ENCODE measurements at regions not wholly inside any gene's neighbourhood (a gene's known extent, or its start where the extent isn't known, plus 50 kb on each side); places are given as distances from the start of the nearest gene placed in this dataset.

DNA sequence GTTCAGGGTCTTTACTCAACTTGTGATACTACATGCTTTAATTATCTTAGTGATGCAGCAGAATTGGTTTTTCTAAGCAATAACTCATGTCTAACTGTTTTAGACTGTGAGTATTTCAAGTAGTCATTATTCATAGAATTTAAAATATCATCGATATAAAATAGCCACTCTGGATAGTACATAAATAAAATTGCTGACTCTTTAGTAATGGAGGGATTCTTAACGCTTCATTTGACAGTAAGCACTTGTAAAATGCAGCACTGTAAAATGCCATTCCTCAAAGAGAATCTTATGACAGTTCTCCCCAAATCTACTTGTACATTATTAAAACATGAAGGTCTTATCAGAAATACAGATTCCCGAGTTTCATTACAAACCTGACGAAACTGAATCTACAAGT is 262.8 kb upstream of the LRFN5 start:
- TF ChIP-seq JUNB (IDR thresholded peaks at IDR 0.05; ENCODE audit: unreplicated experiment) (no peak), EZH2 (IDR thresholded peaks at IDR 0.05; ENCODE audit: low read depth, unreplicated experiment) (no peak), EZH2phosphoT487 (IDR thresholded peaks at IDR 0.05; ENCODE audit: unreplicated experiment) (no peak), POLR2AphosphoS5 (IDR thresholded peaks at IDR 0.05; ENCODE audit: low read depth) (no peak), CREB1 (CRISPR knock-in tag; IDR thresholded peaks at IDR 0.05; ENCODE audit: low read depth) (no peak), ZNF331 (CRISPR knock-in tag; IDR thresholded peaks at IDR 0.05; ENCODE audit: low read depth) (no peak)
- TF ChIP-seq, protein P1, sequence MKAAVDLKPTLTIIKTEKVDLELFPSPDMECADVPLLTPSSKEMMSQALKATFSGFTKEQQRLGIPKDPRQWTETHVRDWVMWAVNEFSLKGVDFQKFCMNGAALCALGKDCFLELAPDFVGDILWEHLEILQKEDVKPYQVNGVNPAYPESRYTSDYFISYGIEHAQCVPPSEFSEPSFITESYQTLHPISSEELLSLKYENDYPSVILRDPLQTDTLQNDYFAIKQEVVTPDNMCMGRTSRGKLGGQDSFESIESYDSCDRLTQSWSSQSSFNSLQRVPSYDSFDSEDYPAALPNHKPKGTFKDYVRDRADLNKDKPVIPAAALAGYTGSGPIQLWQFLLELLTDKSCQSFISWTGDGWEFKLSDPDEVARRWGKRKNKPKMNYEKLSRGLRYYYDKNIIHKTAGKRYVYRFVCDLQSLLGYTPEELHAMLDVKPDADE (IDR thresholded peaks at IDR 0.05) = no peak
- TF ChIP-seq, protein P2, sequence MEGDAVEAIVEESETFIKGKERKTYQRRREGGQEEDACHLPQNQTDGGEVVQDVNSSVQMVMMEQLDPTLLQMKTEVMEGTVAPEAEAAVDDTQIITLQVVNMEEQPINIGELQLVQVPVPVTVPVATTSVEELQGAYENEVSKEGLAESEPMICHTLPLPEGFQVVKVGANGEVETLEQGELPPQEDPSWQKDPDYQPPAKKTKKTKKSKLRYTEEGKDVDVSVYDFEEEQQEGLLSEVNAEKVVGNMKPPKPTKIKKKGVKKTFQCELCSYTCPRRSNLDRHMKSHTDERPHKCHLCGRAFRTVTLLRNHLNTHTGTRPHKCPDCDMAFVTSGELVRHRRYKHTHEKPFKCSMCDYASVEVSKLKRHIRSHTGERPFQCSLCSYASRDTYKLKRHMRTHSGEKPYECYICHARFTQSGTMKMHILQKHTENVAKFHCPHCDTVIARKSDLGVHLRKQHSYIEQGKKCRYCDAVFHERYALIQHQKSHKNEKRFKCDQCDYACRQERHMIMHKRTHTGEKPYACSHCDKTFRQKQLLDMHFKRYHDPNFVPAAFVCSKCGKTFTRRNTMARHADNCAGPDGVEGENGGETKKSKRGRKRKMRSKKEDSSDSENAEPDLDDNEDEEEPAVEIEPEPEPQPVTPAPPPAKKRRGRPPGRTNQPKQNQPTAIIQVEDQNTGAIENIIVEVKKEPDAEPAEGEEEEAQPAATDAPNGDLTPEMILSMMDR (conservative IDR thresholded peaks at IDR 0.05; ENCODE audit: low read depth in 2 of 2) = no peak
- TF ChIP-seq, protein P3, sequence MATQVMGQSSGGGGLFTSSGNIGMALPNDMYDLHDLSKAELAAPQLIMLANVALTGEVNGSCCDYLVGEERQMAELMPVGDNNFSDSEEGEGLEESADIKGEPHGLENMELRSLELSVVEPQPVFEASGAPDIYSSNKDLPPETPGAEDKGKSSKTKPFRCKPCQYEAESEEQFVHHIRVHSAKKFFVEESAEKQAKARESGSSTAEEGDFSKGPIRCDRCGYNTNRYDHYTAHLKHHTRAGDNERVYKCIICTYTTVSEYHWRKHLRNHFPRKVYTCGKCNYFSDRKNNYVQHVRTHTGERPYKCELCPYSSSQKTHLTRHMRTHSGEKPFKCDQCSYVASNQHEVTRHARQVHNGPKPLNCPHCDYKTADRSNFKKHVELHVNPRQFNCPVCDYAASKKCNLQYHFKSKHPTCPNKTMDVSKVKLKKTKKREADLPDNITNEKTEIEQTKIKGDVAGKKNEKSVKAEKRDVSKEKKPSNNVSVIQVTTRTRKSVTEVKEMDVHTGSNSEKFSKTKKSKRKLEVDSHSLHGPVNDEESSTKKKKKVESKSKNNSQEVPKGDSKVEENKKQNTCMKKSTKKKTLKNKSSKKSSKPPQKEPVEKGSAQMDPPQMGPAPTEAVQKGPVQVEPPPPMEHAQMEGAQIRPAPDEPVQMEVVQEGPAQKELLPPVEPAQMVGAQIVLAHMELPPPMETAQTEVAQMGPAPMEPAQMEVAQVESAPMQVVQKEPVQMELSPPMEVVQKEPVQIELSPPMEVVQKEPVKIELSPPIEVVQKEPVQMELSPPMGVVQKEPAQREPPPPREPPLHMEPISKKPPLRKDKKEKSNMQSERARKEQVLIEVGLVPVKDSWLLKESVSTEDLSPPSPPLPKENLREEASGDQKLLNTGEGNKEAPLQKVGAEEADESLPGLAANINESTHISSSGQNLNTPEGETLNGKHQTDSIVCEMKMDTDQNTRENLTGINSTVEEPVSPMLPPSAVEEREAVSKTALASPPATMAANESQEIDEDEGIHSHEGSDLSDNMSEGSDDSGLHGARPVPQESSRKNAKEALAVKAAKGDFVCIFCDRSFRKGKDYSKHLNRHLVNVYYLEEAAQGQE (IDR thresholded peaks at IDR 0.05; ENCODE audit: unreplicated experiment) = no peak

Measured in GM23338 (cell line).